ENCODE measurements at regions not wholly inside any gene's neighbourhood (a gene's known extent, or its start where the extent isn't known, plus 50 kb on each side); places are given as distances from the start of the nearest gene placed in this dataset.

DNA sequence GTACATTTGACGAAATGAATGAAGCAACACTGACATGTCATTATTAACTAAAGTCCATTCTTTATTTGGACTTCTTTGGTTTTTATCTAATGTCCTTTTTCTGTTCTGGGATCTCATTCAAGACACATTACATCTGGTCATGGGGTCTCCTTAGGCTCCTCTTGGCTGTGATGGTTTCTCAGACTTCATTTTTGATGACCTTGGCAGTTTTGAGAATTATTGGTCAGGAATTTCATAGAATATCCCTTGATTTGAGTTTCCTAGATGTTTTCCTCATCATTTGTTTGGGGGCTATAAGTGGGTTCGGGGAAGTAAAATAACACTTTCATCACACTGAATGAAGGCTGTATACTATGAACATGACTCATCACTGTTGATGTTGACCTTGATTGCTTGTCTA, 770.6 kb downstream of the AACS start:
- TF ChIP-seq CTCF (IDR thresholded peaks at IDR 0.05) = no peak
- no peak overlapping the region for H3K27ac ChIP-seq
- H3K4me3 ChIP-seq = no peak overlapping the region
- DNase-seq (ENCODE audit: low spot score) = no peak

DNA sequence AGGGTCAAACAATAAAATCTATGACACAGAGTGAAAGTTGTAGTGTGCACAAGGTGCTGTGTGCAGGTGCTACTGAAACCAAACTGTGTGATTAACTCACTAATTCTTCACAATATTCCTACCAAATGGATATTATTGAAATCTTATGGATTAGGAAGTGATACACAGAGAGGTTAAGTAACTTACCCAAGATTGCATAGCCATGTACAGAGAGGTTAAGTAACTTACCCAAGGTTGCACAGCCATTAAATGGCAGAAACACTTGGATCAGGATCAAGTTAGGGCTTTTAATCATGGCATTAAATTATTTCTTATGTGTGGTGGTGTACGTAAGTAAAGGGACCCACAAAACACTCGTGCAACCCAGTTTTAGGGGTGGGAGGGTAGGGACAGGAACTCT, 771.4 kb downstream of the AACS start:
- Histone ChIP-seq H3K4me3 (no peak overlapping the region), H3K27ac (no peak overlapping the region)
- DNase-seq (ENCODE audit: low spot score) = no peak
- TF ChIP-seq CTCF (IDR thresholded peaks at IDR 0.05) = no peak

GRCh38 chr12:125841332-125841731, 776.1 kb downstream of the AACS start:
- Histone ChIP-seq H3K27ac (no peak overlapping the region), H3K4me3 (no peak overlapping the region)
- TF ChIP-seq CTCF (IDR thresholded peaks at IDR 0.05) = no peak
- no peak for DNase-seq (ENCODE audit: low spot score)

DNA sequence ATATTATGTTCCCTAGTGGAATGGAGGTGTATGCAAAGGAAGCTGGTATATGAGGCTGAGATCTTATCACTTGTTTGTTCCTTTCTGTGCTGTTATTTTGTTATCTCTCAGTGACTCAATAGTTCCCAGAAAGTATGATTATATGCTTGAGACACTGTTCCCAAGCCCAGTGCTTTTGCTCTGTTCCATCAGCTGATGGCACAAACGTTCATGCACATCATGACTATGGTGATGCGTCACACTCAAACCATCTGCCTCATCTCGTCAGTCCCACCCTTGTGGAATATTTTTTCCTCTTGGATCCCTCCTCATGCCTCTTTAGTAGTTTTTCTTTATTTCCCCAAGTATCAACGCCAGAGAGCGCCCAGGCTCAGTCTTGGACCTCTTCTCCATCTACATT, 786.9 kb downstream of the AACS start:
- no peak for DNase-seq (ENCODE audit: low spot score)
- Histone ChIP-seq H3K27ac (no peak overlapping the region), H3K4me3 (no peak overlapping the region)
- TF ChIP-seq CTCF (IDR thresholded peaks at IDR 0.05) = no peak

- DNase-seq (ENCODE audit: low spot score) = no peak
- no peak overlapping the region for H3K4me3 ChIP-seq
- no peak overlapping the region for H3K27ac ChIP-seq
- no peak for TF ChIP-seq CTCF (IDR thresholded peaks at IDR 0.05)
Observed at GRCh38 chr12:125852679-125853078, 787.4 kb downstream of the AACS start.

DNA sequence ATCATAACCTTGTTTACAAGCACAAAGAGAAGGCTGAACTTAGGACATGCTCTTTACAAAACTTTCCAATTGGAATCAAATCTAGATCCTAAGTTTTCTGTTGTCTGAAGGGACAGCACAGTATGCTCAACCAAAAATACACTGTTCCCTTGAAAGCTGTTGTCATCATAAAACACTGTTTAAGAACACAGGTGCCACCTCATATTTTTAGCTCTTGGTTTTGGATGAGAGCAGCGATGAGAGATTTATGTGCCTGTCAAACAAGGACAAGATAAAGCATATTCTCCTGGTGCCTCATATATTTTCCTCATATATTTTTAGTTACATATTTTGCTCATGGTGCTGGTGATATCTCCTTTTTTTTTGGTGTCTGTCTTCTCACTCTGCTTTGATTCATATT, 788.4 kb downstream of the AACS start:
- no peak overlapping the region for H3K27ac ChIP-seq
- no peak for DNase-seq (ENCODE audit: low spot score)
- no peak overlapping the region for H3K4me3 ChIP-seq
- no peak for TF ChIP-seq CTCF (IDR thresholded peaks at IDR 0.05)

DNA sequence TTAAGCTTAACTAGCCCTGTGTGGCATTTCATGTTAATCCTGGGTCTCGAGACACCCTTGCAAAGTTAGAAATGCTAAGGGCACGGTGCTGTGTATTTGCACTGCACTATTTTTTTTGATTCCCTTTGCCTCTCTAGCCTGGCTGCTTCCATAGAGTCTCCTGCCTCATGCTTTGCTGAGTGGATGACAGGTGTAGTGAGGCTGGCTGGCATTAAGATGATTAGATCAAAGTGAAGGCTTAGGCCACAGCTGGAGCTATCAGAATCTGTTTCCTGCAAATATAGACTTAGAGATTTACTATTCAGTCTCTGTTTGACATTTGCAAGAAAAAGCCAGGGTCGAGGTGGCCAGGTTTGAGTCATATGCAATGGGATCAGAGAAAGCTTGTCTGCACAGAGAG, 791.1 kb downstream of the AACS start:
- no peak for TF ChIP-seq CTCF (IDR thresholded peaks at IDR 0.05)
- Histone ChIP-seq H3K27ac (no peak overlapping the region), H3K4me3 (no peak overlapping the region)
- DNase-seq (ENCODE audit: low spot score) = no peak

Measured in coronary artery (tissue), 2 donors.